ENCODE measurements at regions not wholly inside any gene's neighbourhood (a gene's known extent, or its start where the extent isn't known, plus 50 kb on each side); places are given as distances from the start of the nearest gene placed in this dataset.

GRCh38 chr18:67010919-67011318, 407.0 kb upstream of the CDH19 start:
- no peaks in the 10 kb centered on the region for H3K36me3 ChIP-seq
- H3K27me3 ChIP-seq, result no peaks in the 10 kb centered on the region
- DNase-seq, result no peak
- intact Hi-C loops (cut with DNase I; ENCODE audit: low total_unique reads), result no loop called here
- no peak overlapping the region for H3K4me3 ChIP-seq
- H3K4me1 ChIP-seq, result no peaks in the 10 kb centered on the region
- ATAC-seq, result no peak
- no peak overlapping the region for H3K27ac ChIP-seq
- TF ChIP-seq POLR2A (IDR thresholded peaks at IDR 0.05) (no peak), CTCF (IDR thresholded peaks at IDR 0.05 in 4 of 5, conservative IDR thresholded peaks at IDR 0.05 in 1 of 5) (no peak)
- in situ Hi-C loops (cut with MboI; ENCODE audit: low sequenced_read_pairs in 4 of 4), result no loop called here
- no peaks in the 10 kb centered on the region for H3K9me3 ChIP-seq

GRCh38 chr18:67007999-67008398, 404.1 kb upstream of the CDH19 start:
- ATAC-seq (no peak), DNase-seq (no peak)
- H3K27me3 ChIP-seq, result no peaks in the 10 kb centered on the region
- H3K4me1 ChIP-seq, result no peaks in the 10 kb centered on the region
- no peak overlapping the region for H3K27ac ChIP-seq
- no peak for TF ChIP-seq CTCF (IDR thresholded peaks at IDR 0.05 in 4 of 5, conservative IDR thresholded peaks at IDR 0.05 in 1 of 5)
- TF ChIP-seq POLR2A (IDR thresholded peaks at IDR 0.05), result no peak
- intact Hi-C loops (cut with DNase I; ENCODE audit: low total_unique reads) (no loop called here), in situ Hi-C loops (cut with MboI; ENCODE audit: low sequenced_read_pairs in 4 of 4) (no loop called here)
- no peak overlapping the region for H3K4me3 ChIP-seq
- H3K9me3 ChIP-seq, result no peaks in the 10 kb centered on the region
- H3K36me3 ChIP-seq, result no peaks in the 10 kb centered on the region

GRCh38 chr18:67007085-67007484, 403.2 kb upstream of the CDH19 start:
- H3K4me1 ChIP-seq, result no peaks in the 10 kb centered on the region
- H3K4me3 ChIP-seq, result no peak overlapping the region
- H3K27me3 ChIP-seq, result no peaks in the 10 kb centered on the region
- ATAC-seq (no peak), DNase-seq (no peak)
- no peak for TF ChIP-seq POLR2A (IDR thresholded peaks at IDR 0.05)
- TF ChIP-seq CTCF (IDR thresholded peaks at IDR 0.05 in 4 of 5, conservative IDR thresholded peaks at IDR 0.05 in 1 of 5), result no peak
- H3K36me3 ChIP-seq, result no peaks in the 10 kb centered on the region
- H3K27ac ChIP-seq, result no peak overlapping the region
- H3K9me3 ChIP-seq, result no peaks in the 10 kb centered on the region
- intact Hi-C loops (cut with DNase I; ENCODE audit: low total_unique reads) (no loop called here), in situ Hi-C loops (cut with MboI; ENCODE audit: low sequenced_read_pairs in 4 of 4) (no loop called here)

GRCh38 chr18:67001052-67001451, 397.2 kb upstream of the CDH19 start:
- Histone ChIP-seq H3K36me3 (no peaks in the 10 kb centered on the region), H3K27ac (no peak overlapping the region), H3K4me1 (no peaks in the 10 kb centered on the region), H3K27me3 (no peaks in the 10 kb centered on the region), H3K4me3 (no peak overlapping the region), H3K9me3 (no peaks in the 10 kb centered on the region)
- ATAC-seq, result no peak
- no peak for DNase-seq
- TF ChIP-seq POLR2A (IDR thresholded peaks at IDR 0.05) (no peak), CTCF (IDR thresholded peaks at IDR 0.05 in 4 of 5, conservative IDR thresholded peaks at IDR 0.05 in 1 of 5) (no peak)
- in situ Hi-C loops (cut with MboI; ENCODE audit: low sequenced_read_pairs in 4 of 4), result no loop called here
- intact Hi-C loops (cut with DNase I; ENCODE audit: low total_unique reads), result no loop called here

- in situ Hi-C loops (cut with MboI; ENCODE audit: low sequenced_read_pairs in 4 of 4) (no loop called here), intact Hi-C loops (cut with DNase I; ENCODE audit: low total_unique reads) (no loop called here)
- Histone ChIP-seq H3K27me3 (no peaks in the 10 kb centered on the region), H3K4me1 (no peaks in the 10 kb centered on the region), H3K9me3 (no peaks in the 10 kb centered on the region), H3K36me3 (no peaks in the 10 kb centered on the region), H3K27ac (no peak overlapping the region), H3K4me3 (no peak overlapping the region)
- no peak for DNase-seq
- TF ChIP-seq POLR2A (IDR thresholded peaks at IDR 0.05), result no peak
- no peak for TF ChIP-seq CTCF (IDR thresholded peaks at IDR 0.05 in 4 of 5, conservative IDR thresholded peaks at IDR 0.05 in 1 of 5)
- no peak for ATAC-seq
Observed at GRCh38 chr18:66999003-66999402, 395.1 kb upstream of the CDH19 start.

Data from gastrocnemius medialis (tissue), 4 donors.